Loucy (cell line): ENCODE measurements at regions not wholly inside any gene's neighbourhood (a gene's known extent, or its start where the extent isn't known, plus 50 kb on each side); places are given as distances from the start of the nearest gene placed in this dataset.

Experiments used
- H2AFZ ChIP-seq: fragments of 200-600 bp; sonication (generic); 2 replicates; pipeline ENCODE4 v1.6.0; 2016; ENCODE audit warnings: antibody characterized with exemption, mild to moderate bottlenecking, low read length, moderate library complexity
- H3F3A ChIP-seq: fragments of 200-600 bp; 2 replicates; pipeline ENCODE4 v1.6.0; 2016; ENCODE audit warnings: antibody characterized with exemption, low read depth, mild to moderate bottlenecking
- H3K27me3 ChIP-seq: fragments of 200-600 bp; sonication (generic); 2 replicates; pipeline ENCODE4 v1.6.1; 2014; ENCODE audit warnings: low read length, mild to moderate bottlenecking; ENCODE audit not compliant: insufficient read depth, poor library complexity, severe bottlenecking
- H3K36me3 ChIP-seq: fragments of 200-600 bp; sonication (generic); 2 replicates; pipeline ENCODE4 v1.6.1; 2016; ENCODE audit warnings: low read length; ENCODE audit not compliant: insufficient read depth
- H3K4me1 ChIP-seq: fragments of 200-600 bp; sonication (generic); 2 replicates; pipeline ENCODE4 v1.5.1; 2014; ENCODE audit warnings: low read length, mild to moderate bottlenecking; ENCODE audit not compliant: insufficient read depth, poor library complexity, severe bottlenecking
- H3K4me2 ChIP-seq: fragments of 200-600 bp; sonication (generic); 2 replicates; pipeline ENCODE4 v1.6.0; 2014; ENCODE audit warnings: antibody characterized with exemption, low read length, low read depth, mild to moderate bottlenecking; ENCODE audit not compliant: poor library complexity, severe bottlenecking
- H3K4me3 ChIP-seq: fragments of 200-600 bp; sonication (generic); 2 replicates; pipeline ENCODE4 v1.5.1; 2014; ENCODE audit warnings: low read length, mild to moderate bottlenecking, mixed read lengths; ENCODE audit not compliant: poor library complexity, severe bottlenecking
- H3K79me2 ChIP-seq: fragments of 200-600 bp; sonication (generic); 2 replicates; pipeline ENCODE4 v1.6.1; 2014; ENCODE audit warnings: low read length; ENCODE audit not compliant: insufficient read depth
- H3K9ac ChIP-seq: fragments of 200-600 bp; sonication (generic); 2 replicates; pipeline ENCODE4 v1.6.0; 2014; ENCODE audit warnings: mild to moderate bottlenecking, low read depth, low read length, moderate library complexity; ENCODE audit not compliant: poor library complexity, severe bottlenecking
- H3K9me2 ChIP-seq: fragments of 200-600 bp; sonication (generic); replicated peaks from 2 replicates; pipeline ENCODE4 v1.6.1; 2016; ENCODE audit warnings: low read depth, low read length, mixed read lengths
- H3K9me3 ChIP-seq: fragments of 200-600 bp; sonication (generic); 2 replicates; pipeline ENCODE4 v1.6.1; 2014; ENCODE audit warnings: mild to moderate bottlenecking, antibody characterized with exemption, low read length, low read depth; ENCODE audit not compliant: insufficient read depth
- H4K20me1 ChIP-seq: fragments of 200-600 bp; sonication (generic); 2 replicates; pipeline ENCODE4 v1.6.0; 2014; ENCODE audit warnings: antibody characterized with exemption, low read length, mild to moderate bottlenecking; ENCODE audit not compliant: insufficient read depth, poor library complexity, severe bottlenecking
- CTCF ChIP-seq: fragments of 200-600 bp; sonication (generic); conservative IDR thresholded peaks from 2 replicates; pipeline ENCODE4 v1.5.1; 2014; ENCODE audit warnings: mild to moderate bottlenecking, antibody characterized with exemption, low read length
- EZH2phosphoT487 ChIP-seq: fragments of 200-600 bp; IDR thresholded peaks from 2 replicates; pipeline ENCODE4 v1.6.1; 2018; ENCODE audit warnings: antibody characterized with exemption, mild to moderate bottlenecking, moderate library complexity, borderline replicate concordance

- no peak overlapping the region for H3K4me2 ChIP-seq
- H3K36me3 ChIP-seq: no peaks in the 10 kb centered on the region
- H3F3A ChIP-seq: no peaks in the 10 kb centered on the region
- H3K9ac ChIP-seq: no peak overlapping the region
- H4K20me1 ChIP-seq: no peaks in the 10 kb centered on the region
- H2AFZ ChIP-seq: no peak overlapping the region
- no peaks in the 10 kb centered on the region for H3K9me2 ChIP-seq
- TF ChIP-seq EZH2phosphoT487 (no peak), CTCF (no peak)
- no peaks in the 10 kb centered on the region for H3K9me3 ChIP-seq
- peaks cover 13% of the 10 kb centered on the region for H3K4me1 ChIP-seq
- H3K4me3 ChIP-seq: no peak overlapping the region
- H3K79me2 ChIP-seq: no peaks in the 10 kb centered on the region
- H3K27me3 ChIP-seq: no peaks in the 10 kb centered on the region
Measured at GRCh38 chr13:30827578-30827925, 78.5 kb upstream of the MEDAG start.

GRCh38 chr13:30829145-30829832 is 76.8 kb upstream of the MEDAG start:
- no peaks in the 10 kb centered on the region for H3K79me2 ChIP-seq
- H3F3A ChIP-seq: no peaks in the 10 kb centered on the region
- H3K4me3 ChIP-seq: no peak overlapping the region
- no peak overlapping the region for H2AFZ ChIP-seq
- H4K20me1 ChIP-seq: no peaks in the 10 kb centered on the region
- no peak overlapping the region for H3K4me2 ChIP-seq
- no peaks in the 10 kb centered on the region for H3K27me3 ChIP-seq
- H3K9me3 ChIP-seq: no peaks in the 10 kb centered on the region
- no peaks in the 10 kb centered on the region for H3K9me2 ChIP-seq
- no peak overlapping the region for H3K9ac ChIP-seq
- TF ChIP-seq CTCF (no peak), EZH2phosphoT487 (no peak)
- H3K36me3 ChIP-seq: no peaks in the 10 kb centered on the region
- peaks cover 28% of the 10 kb centered on the region for H3K4me1 ChIP-seq

GRCh38 chr13:30829833-30830637 is 76.0 kb upstream of the MEDAG start:
- Histone ChIP-seq H3K4me1 (peaks cover 30% of the 10 kb centered on the region), H3K9me3 (no peaks in the 10 kb centered on the region), H3F3A (no peaks in the 10 kb centered on the region), H2AFZ (no peak overlapping the region), H3K36me3 (no peaks in the 10 kb centered on the region), H3K9ac (no peak overlapping the region), H3K79me2 (no peaks in the 10 kb centered on the region), H3K4me2 (no peak overlapping the region), H3K27me3 (no peaks in the 10 kb centered on the region), H4K20me1 (no peaks in the 10 kb centered on the region), H3K9me2 (no peaks in the 10 kb centered on the region), H3K4me3 (no peak overlapping the region)
- no peak for TF ChIP-seq CTCF
- TF ChIP-seq EZH2phosphoT487: no peak
